Activated CD8-positive, alpha-beta T cell treated with anti-CD3 and anti-CD28 coated beads for 36 hours (primary cell): ENCODE measurements at regions not wholly inside any gene's neighbourhood (a gene's known extent, or its start where the extent isn't known, plus 50 kb on each side); places are given as distances from the start of the nearest gene placed in this dataset.

Experiments used
- ATAC-seq: fragments of 200-7000 bp; cut with Tn5 transposase; one replicate; pipeline ENCODE4 v1.10.0; 2021; ENCODE audit warnings: mild to moderate bottlenecking, moderate library complexity
- CTCF ChIA-PET: fragments of 350-600 bp; sonication (Branson Sonifier 250); formaldehyde crosslinking; loops from one replicate; lab custom pipeline; 2021; ENCODE audit warnings: antibody characterized with exemption; lab: Charles Lee
- POLR2A ChIA-PET: fragments of 350-600 bp; sonication (Branson Sonifier 250); formaldehyde crosslinking; loops from one replicate; lab custom pipeline; 2021; ENCODE audit warnings: antibody characterized with exemption; lab: Charles Lee
- DNase-seq: peaks from one replicate; pipeline ENCODE4 v3.0.0-alpha.2; 2020
- H3K27ac Mint-ChIP-seq: one replicate; pipeline ENCODE4 v1.8.0; 2021; ENCODE audit warnings: mild to moderate bottlenecking, mixed read lengths
- H3K27me3 Mint-ChIP-seq: one replicate; pipeline ENCODE4 v1.8.0; 2021; ENCODE audit warnings: mixed read lengths
- H3K36me3 Mint-ChIP-seq: one replicate; pipeline ENCODE4 v1.8.0; 2021; ENCODE audit warnings: low read depth, mixed read lengths
- H3K4me1 Mint-ChIP-seq: one replicate; pipeline ENCODE4 v1.8.0; 2021; ENCODE audit warnings: low read depth, mixed read lengths
- H3K4me3 Mint-ChIP-seq: one replicate; pipeline ENCODE4 v1.8.0; 2021; ENCODE audit warnings: mild to moderate bottlenecking, moderate library complexity, mixed read lengths
- H3K9me3 Mint-ChIP-seq: one replicate; pipeline ENCODE4 v1.8.0; 2021; ENCODE audit warnings: mixed read lengths
- CTCF ChIP-seq: fragments of 200-600 bp; IDR thresholded peaks from one replicate; pipeline ENCODE4 v1.8.0; 2022; ENCODE audit warnings: antibody characterized with exemption, mild to moderate bottlenecking
- intact Hi-C: fragments of 100-400 bp; cut with micrococcal nuclease; formaldehyde crosslinking; loops from one replicate; pipeline ENCODE4 v1.10.0; 2022

- H3K27ac Mint-ChIP-seq: no peak overlapping the region
- no peak overlapping the region for H3K4me3 Mint-ChIP-seq
- POLR2A ChIA-PET: no interaction called here
- H3K27me3 Mint-ChIP-seq: no peaks in the 10 kb centered on the region
- ATAC-seq: no peak
- TF ChIP-seq CTCF: no peak
- H3K36me3 Mint-ChIP-seq: no peaks in the 10 kb centered on the region
- H3K9me3 Mint-ChIP-seq: no peaks in the 10 kb centered on the region
- DNase-seq: no peak
- CTCF ChIA-PET: interaction anchor here (0.7 to 1.7 kb wide), 2 partner anchors 12 to 25 kb away, joined by 3 to 6 read pairs; no protein-coding TSS in a partner anchor
- intact Hi-C loops: no loop called here
- peaks cover 2% of the 10 kb centered on the region for H3K4me1 Mint-ChIP-seq
These were observed 50.6 kb upstream of the PTGR2 start for GRCh38 chr14:73800970-73801515.

- TF ChIP-seq CTCF: no peak
These were observed 53.9 kb upstream of the PTGR2 start for GRCh38 chr14:73797543-73798265.

GRCh38 chr14:73796893-73797542 lies 54.6 kb upstream of the PTGR2 start:
- no peak for TF ChIP-seq CTCF
- CTCF ChIA-PET: interaction anchor here (0.7 to 1.8 kb wide), 6 partner anchors 9 to 39 kb away, joined by 3 to 6 read pairs (median 3); no protein-coding TSS in a partner anchor
- no peak for ATAC-seq
- Mint-ChIP-seq H3K9me3 (no peaks in the 10 kb centered on the region), H3K4me3 (no peak overlapping the region), H3K36me3 (no peaks in the 10 kb centered on the region), H3K27ac (no peak overlapping the region), H3K27me3 (no peaks in the 10 kb centered on the region), H3K4me1 (peaks cover 2% of the 10 kb centered on the region)
- intact Hi-C loops: no loop called here
- no peak for DNase-seq
- POLR2A ChIA-PET: interaction anchor here (1.1 to 3.9 kb wide), 4 partner anchors 10 to 54 kb away, joined by 3 to 25 read pairs (median 4); no protein-coding TSS in a partner anchor

More at GRCh38 chr14:73797543-73798265, 53.9 kb upstream of the PTGR2 start:
- DNase-seq (no peak), ATAC-seq (no peak)
- Mint-ChIP-seq H3K4me3 (no peak overlapping the region), H3K27me3 (no peaks in the 10 kb centered on the region), H3K9me3 (no peaks in the 10 kb centered on the region), H3K4me1 (peaks cover 2% of the 10 kb centered on the region), H3K36me3 (no peaks in the 10 kb centered on the region), H3K27ac (no peak overlapping the region)
- CTCF ChIA-PET: interaction anchor here (0.6 to 1.8 kb wide), 5 partner anchors 13 to 40 kb away, joined by 3 to 6 read pairs (median 3); no protein-coding TSS in a partner anchor
- intact Hi-C loops: no loop called here
- POLR2A ChIA-PET: interaction anchor here (1.1 to 3.9 kb wide), 4 partner anchors 11 to 53 kb away, joined by 3 to 25 read pairs (median 4); no protein-coding TSS in a partner anchor

GRCh38 chr14:73796415-73796814 lies 55.2 kb upstream of the PTGR2 start:
- ChIA-PET POLR2A (interaction anchor here (1.1 to 3.9 kb wide), 3 partner anchors 10 to 54 kb away, joined by 3 to 25 read pairs (median 3); no protein-coding TSS in a partner anchor), CTCF (interaction anchor here (0.7 to 1.8 kb wide), 3 partner anchors 8 to 31 kb away, joined by 3 to 6 read pairs (median 4); no protein-coding TSS in a partner anchor)
- no peak for TF ChIP-seq CTCF
- Mint-ChIP-seq H3K27ac (no peak overlapping the region), H3K4me1 (peaks cover 2% of the 10 kb centered on the region), H3K27me3 (no peaks in the 10 kb centered on the region), H3K4me3 (no peak overlapping the region), H3K9me3 (no peaks in the 10 kb centered on the region), H3K36me3 (no peaks in the 10 kb centered on the region)
- DNase-seq (no peak), ATAC-seq (no peak)
- intact Hi-C loops: no loop called here
